ENCODE measurements at regions not wholly inside any gene's neighbourhood (a gene's known extent, or its start where the extent isn't known, plus 50 kb on each side); places are given as distances from the start of the nearest gene placed in this dataset.

DNA sequence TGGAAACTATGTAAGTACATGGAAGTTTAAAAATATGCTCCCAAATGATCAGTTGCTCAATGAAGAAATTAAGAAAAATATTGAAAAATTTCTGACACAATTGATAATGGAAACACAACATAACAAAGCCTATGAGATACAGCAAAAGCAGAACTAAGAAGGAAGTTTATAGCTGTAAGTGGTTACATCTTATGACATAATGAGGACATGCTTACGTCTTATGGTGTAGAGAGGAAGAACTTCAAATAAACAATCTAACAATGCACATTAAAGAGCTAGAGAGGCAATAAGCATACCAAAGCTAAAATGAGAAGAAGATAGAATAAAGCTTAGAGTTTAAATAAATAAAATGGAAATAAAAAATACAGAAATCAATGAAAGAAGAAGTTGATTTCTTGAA lies 50.0 kb upstream of the CEACAM21 start:
- H3K4me3 ChIP-seq (ENCODE audit: low read depth, poor library complexity, severe bottlenecking): no peak overlapping the region
- intact Hi-C loops (cut with DNase I; ENCODE audit: low total_unique reads): no loop called here
- DNase-seq (ENCODE audit: low spot score in 2 of 2): no peak
- TF ChIP-seq, protein P1, sequence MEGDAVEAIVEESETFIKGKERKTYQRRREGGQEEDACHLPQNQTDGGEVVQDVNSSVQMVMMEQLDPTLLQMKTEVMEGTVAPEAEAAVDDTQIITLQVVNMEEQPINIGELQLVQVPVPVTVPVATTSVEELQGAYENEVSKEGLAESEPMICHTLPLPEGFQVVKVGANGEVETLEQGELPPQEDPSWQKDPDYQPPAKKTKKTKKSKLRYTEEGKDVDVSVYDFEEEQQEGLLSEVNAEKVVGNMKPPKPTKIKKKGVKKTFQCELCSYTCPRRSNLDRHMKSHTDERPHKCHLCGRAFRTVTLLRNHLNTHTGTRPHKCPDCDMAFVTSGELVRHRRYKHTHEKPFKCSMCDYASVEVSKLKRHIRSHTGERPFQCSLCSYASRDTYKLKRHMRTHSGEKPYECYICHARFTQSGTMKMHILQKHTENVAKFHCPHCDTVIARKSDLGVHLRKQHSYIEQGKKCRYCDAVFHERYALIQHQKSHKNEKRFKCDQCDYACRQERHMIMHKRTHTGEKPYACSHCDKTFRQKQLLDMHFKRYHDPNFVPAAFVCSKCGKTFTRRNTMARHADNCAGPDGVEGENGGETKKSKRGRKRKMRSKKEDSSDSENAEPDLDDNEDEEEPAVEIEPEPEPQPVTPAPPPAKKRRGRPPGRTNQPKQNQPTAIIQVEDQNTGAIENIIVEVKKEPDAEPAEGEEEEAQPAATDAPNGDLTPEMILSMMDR (IDR thresholded peaks at IDR 0.05): no peak
- TF ChIP-seq POLR2A (IDR thresholded peaks at IDR 0.05): no peak
- 53 to 55% methylated on average over 1 of the region's 1 CpG for WGBS, 2 donors
